T-helper 2 cell treated with Interferon-gamma antibody and Interleukin-4, amounts not matched to agents 100 ng/mL and 5 ng/mL, for 36 hours (primary cell): ENCODE measurements at regions not wholly inside any gene's neighbourhood (a gene's known extent, or its start where the extent isn't known, plus 50 kb on each side); places are given as distances from the start of the nearest gene placed in this dataset.
"Not testable (repeated sequence)": the region's sequence is repeated elsewhere in the genome, so short reads cannot be mapped to it uniquely, and the experiment has no call there.

Experiments
- intact Hi-C: fragments of 100-400 bp; cut with micrococcal nuclease; formaldehyde crosslinking; loops from one replicate; pipeline ENCODE4 v1.15.1; 2023

DNA sequence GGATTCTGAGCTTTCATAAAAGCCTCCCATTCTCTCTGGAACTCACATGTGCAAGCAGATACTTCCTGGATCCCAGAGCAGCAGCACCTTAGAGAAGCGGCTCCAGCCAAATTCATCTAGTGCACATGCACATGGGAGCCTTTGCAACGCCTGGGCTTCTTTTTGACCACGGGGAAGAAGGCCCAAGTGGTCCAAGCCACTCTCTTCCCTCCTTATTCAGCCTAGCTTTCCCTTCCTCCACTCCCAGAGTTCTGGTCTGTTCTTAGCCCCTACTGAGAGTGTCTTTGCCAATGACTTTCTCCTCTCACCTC is 118.7 kb downstream of the ZNF365 start:
- intact Hi-C loops, result loop anchor here (1.0 to 5.0 kb wide), 4 partner anchors 102 to 665 kb away; partner anchors contain the start of gene EGR2

DNA sequence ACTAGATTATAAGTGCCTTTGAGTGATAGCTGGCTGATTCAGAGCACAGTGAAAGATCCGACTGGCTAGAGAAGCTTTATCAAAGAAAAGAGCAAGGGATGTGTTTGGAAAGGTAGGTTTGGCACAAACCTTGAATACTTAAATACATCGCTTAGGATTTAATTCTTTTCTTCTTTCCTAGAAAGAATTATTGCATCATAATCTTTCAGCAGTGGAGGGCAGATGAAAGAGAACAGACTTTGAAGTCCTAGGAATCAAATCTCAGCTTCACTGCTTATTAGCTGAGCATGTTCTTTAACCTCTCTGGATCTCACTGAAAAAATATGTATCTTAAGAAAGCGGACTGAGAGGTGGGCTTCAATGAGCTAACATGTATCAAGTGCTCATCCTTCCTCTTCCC is 122.8 kb downstream of the ZNF365 start:
- intact Hi-C loops, result no loop called here

DNA sequence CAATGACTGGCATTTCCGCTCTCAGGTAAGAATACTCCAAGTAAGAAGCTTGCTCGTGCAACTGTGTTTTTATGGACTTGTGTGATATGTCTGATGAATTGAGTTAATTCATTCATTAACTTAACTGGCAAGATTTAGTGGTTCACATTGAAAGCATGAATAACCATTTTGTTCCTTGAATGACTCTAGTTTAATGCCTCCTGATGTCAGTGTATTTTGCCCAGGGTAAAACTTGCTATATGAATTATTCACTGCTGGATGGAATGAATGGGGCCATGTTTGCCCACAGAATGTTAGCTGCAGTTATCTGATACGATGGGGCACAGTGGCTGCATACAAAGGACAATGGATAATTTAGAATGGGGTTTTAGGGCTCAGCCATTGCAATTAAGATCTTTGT is 124.1 kb downstream of the ZNF365 start:
- intact Hi-C loops, result no loop called here

DNA sequence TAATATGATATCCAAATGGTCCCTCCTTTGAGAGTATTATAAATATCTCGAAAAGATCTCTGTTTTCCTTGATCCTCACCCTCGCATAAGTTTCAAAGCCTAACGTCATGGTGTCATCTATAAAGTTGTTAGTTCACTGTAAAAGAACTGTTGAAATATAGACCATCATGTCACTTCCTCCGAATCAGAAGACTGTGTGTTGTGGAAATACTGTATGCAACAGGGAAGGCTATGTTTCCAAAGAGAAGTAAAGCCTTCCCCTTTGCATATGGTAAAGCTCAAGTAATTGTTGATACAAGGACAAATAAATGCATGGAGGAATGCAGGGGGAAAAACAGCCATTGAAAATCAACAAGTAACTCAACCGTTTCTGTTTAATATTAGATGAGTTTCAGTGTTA is 125.9 kb downstream of the ZNF365 start:
- intact Hi-C loops, result not testable (repeated sequence)

DNA sequence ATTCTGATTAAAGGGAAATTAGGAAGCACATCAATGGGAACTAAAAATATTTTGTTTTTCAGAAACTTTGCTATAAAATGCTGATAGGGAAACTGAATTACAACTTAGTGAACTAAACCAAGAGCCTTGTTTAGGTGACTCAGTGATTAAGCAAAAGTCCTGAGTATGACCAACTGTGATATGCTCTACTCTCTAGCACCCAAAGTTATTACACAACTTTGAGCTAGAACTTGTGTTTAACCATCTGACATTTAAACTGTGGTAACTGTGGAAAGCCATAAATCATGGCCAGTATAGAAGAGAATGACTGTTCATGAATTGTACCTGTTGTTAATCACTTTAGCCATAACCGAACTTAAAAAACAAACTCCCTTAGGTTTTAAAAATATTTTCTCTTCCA is 127.4 kb downstream of the ZNF365 start:
- intact Hi-C loops, result no loop called here

DNA sequence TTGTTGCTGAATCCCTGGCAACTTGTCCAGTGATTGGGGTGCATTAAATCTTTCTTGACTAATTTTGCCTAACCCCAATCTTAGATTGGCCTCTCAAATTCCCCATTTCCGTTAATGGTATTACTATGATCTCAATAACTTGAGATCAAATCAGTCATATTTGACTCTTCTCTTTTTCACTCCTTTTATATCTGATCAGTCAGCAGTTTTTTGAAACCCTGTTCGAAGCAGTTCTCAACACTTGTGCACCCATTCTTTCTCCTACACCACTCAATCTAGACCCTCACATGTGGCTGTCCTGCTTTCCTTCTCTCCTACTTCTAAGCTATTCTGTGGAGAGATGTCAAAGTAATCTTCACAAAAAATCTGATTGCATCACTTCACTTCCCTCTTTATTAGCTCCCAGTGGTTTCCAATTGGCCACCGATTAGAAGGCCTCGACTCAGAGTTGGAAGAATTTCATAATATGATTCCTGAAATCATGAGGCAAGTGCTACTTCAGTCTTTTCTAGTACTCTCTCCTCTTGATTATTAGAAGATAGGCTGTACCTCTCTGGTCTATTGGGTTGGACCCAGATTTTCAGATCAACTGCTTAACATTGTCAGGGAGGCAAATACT is 128.9 kb downstream of the ZNF365 start:
- intact Hi-C loops, result no loop called here

DNA sequence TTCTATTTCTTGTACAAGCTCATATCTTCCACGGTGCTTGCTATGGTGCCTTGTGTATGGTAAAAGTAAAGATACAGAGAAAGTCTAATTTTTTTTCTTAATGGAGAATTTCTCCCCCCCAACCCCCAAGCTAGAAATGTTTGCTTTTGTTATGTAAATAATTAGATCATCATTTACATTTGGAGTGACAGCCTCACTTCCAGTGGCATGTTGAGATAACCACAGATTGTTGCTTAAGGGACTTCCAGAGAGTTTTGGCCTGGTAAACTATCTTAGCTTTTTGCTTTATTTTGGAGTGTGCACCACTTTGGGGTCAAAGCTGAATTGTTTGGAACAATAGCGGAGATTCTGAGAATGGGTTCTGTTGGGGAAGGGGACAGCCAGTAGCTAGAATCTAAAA is 129.7 kb downstream of the ZNF365 start:
- intact Hi-C loops, result no loop called here

DNA sequence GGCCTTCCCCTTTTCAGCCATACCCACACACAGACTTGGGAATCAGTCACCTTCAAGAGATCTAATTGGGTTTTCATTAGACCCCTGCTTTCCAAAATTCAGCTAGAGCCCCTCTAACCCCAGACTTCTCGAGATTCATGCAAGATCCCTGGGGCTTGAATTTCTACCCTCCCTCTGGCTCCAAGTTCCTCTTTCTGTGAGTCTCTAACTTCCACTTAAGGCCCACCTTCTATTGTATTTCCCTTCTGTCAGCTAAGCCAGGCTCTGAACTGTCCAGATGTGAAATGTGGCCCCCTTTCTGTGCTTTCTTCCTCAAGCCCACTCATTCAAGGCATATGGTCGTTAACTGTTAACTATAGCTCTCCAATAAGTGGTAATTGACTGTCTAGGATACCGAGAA is 132.2 kb downstream of the ZNF365 start:
- intact Hi-C loops, result no loop called here

DNA sequence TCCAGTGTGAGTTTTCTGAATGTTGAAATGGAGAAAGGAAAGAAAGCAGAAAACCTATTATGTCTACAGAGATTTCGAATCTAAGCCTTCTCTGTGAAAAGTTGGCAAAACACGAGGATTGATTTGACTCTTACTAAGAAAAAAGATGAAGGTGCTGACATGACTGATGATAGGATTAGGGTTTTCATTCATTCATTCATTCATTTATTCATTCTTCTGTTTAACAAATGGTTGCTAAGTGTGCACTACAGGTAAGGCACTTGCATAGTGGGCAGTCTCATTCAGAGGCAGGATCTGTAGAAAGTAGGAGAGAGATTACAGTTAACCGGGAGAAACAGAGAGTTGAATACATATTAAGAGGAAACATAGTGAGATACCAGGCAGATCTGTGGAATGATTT is 137.1 kb downstream of the ZNF365 start:
- intact Hi-C loops, result no loop called here

DNA sequence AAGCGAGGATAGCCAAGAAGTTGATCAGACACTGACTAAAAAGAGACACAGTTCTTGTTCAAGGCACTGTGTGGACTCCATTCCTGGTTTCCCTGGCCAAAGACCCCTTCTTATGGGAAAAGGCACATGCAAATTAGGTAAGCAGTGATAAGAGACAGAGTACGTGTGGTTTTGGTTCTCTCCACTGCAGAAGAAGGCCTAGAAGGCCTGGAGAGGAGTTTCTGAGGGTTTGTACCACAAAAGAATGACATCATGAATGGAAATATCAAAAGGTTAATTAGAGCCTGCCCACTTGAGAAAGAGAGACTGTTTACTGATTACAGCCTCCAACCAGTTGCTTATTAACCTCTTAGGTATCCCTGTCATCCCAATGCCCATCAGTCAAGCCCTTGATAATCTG is 137.5 kb downstream of the ZNF365 start:
- intact Hi-C loops, result no loop called here

DNA sequence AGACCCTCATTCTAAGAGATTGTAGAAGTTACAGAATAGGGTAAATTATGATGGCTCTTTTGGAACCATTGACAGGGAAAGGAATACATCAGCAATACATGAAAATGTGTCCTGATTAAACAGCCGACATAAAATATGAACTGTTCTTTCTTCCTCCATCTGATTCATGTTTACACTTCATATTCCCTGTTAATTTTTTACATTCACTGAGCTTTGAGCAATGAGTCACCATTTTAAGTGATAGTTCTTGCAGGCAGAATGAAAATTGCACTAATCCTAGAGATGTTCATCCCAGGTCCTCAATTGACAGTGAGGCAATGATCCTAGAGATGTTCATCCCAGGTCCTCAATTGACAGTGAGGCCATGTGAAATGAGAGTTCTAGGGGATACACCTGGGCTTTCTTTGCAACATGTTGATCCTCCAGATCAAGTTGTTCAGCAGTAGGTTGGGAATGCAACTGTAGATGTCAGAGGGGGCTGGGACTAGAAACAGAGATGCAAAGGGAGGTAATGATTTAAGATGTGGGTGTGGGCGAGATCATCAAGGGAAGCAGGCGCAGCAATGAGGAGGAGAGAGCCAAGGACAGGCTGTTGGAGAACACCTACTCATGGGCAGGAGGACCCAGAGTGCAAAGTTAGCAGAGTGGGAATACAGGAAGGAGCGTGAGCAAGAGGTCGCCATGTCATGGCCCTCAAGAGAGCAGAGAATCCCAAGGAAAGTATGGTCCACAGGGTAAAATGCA is 138.7 kb downstream of the ZNF365 start:
- intact Hi-C loops, result no loop called here

DNA sequence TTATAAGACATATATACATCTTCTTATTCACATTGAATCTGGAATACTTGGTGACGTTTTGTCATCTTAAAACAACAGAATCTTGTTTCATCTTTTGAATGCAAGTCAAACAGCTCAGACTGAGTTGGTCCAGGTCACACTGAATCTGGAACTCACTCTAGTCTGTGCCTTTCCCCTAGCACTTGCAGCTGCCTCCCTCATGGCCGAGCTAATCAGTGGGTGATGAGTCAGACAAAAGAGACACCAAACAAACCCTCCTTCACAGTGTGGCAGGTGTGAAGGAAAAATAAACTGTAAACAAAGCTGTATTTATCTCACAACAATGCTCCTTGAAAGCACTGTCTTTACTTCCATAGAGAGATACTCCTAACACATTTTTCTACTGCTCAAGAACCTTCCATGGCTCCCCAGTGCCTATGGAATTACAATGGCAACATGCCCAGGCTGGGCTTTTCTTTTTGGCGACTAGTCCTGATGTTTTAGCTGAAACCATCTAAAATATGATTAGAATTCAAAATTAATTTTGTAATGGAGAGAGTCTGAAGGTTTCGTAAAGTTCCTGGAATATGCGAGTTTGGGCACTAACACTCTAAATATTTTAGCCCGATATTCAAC is 140.0 kb downstream of the ZNF365 start:
- intact Hi-C loops, result no loop called here

DNA sequence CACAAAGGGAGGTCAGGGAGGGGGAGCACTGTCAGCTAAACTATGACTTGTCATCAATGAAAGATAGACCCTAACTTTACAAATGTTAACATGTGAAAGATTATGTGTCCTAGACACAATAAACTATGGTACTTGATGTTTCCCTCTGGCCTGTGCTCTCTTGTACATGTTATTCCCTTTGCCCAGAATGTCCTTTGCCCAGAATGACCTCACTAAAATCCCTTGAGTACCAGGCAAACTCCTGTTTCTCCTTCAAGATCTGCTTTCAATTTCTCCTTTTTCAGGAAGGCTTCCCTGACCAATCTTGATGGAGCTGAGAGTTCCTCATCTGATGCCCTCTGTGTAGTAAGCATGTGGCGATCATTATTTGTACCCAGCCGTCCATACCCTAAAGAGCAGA is 143.1 kb downstream of the ZNF365 start:
- intact Hi-C loops, result no loop called here

DNA sequence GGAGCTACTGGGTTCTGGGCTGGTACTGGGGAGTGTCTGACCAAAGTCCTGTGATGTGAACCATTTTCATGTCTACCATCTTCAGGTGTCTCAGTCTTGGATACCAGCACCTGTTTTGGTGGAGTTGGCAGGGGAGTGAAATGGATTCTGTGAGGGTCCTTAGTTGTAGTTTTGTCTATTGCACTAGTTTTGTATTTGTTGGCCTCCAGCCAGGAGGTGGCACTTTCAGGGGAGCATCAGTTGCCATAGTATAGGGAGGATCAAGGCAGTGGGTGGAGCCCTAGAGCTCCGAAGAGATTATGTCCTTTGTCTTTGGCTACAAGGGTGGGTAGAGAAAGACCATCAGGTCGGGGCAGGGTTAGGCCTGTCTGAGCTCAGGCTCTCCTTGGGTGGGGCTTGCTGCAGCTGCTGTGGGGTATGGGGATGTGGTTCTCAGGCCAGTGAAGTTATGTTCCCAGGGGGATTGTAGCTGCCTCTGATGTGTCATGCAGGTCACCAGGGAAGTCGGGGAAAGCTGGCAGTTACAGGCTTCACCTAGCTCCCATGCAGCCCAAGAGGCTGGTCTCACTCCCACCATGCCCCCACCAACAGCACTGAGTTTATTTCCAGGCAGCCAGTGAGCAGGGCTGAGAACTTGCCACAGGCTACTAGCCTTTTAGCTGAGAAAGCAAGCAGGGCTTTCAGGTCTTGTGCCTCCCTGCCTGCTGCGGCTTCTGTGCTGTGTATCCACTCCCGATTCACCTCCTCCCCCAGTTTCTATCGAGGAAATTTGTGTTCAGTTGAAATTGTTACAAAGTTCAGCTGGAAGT is 153.1 kb downstream of the ZNF365 start:
- intact Hi-C loops, result loop anchor here (5.0 kb wide), 3 partner anchors 205 to 605 kb away; partner anchors contain the start of gene NRBF2

DNA sequence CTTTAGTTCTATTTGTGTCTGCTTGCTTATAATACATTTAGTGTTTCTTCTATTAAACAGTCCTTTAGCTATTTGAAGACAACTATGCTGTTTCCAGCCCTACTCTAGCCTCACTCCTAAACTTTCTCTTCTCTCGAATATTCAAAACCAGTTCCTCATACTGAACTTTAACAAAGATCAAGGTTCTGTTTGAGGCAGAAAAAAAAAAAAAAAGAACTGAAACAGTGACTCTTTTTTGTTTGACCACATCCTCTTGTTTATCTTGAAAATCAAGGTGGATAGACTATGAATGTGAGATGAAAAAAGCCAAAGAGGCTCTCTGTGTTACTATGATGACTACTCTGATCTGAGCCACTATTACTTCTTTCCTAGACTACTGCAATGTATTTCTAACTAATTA is 154.3 kb downstream of the ZNF365 start:
- intact Hi-C loops, result loop anchor here (1.0 to 5.0 kb wide), 7 partner anchors 108 to 604 kb away; partner anchors contain the start of genes EGR2 and NRBF2

DNA sequence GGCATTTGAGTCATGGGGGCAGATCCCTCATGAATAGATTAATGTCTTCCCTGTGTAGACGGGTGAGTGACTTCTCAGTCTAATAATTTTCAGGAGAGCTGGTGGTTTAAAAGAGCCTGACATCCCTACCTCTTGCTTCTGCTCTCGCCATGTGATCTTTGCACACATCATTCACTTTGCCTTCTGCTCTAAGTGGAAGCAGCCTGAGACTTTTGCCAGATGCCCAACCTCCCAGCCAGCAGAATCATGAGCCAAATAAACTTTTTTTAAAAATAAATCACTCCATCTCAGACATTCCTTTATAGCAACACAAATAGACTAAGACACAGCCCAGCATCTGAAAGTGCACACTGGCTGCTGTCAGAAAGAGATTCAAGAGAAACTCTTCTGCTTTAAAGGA is 155.2 kb downstream of the ZNF365 start:
- intact Hi-C loops, result loop anchor here (2.0 to 5.0 kb wide), 5 partner anchors 107 to 603 kb away; partner anchors contain the start of genes EGR2 and NRBF2

DNA sequence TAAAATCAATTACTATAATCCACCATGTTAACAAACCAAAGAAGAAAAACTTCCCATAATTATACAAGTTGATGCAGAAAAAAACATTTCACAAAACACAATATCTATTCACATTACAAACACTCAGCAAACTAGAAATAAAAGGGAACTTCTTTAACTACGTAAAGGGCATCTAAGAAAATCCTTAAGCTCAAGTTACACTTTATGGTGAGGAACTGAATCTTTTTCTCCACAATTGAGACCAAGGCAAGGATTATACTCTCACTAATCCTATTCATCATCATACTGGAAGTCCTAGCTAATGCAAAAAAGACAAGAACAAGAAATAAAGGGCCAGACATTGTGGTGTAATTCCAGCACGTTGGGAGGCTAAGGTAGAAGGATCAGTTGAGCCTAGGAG is 159.9 kb downstream of the ZNF365 start:
- intact Hi-C loops, result no loop called here

DNA sequence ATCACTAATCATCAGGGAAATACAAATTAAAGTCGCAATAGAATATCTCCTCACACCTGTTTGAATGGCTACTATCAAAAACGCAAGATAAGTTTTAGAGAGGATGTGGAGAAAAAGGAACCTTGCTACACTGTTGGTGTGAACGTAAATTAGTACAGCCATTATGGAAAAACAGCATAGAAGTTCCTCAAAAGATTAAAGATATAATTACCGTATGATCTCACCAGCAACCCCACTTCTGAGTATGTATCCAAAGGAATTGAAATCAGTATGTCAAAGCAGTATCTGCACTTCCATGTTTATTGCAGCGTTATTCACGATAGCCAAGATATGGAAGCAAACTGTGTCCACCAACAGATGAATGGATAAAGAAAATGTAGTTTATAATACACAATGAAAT is 164.4 kb downstream of the ZNF365 start:
- intact Hi-C loops, result no loop called here

DNA sequence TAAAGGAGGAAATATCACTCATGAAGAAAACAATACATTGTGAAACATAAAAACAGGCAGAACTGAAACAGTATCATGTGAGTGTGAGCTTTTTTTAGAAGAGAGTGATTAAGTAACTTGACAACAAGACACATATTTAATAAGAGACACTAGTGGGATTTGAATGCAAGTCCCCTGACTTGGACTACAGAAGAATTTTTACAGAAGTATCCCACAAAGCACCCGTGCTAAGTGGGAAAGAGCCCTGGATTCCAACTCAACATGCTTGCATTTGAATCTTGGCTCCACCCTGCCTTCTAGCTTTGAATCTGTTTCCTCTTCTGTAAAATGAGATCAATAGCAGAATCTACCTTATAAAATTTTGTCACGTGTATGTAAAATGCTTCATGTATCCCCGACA is 166.2 kb downstream of the ZNF365 start:
- intact Hi-C loops, result no loop called here

DNA sequence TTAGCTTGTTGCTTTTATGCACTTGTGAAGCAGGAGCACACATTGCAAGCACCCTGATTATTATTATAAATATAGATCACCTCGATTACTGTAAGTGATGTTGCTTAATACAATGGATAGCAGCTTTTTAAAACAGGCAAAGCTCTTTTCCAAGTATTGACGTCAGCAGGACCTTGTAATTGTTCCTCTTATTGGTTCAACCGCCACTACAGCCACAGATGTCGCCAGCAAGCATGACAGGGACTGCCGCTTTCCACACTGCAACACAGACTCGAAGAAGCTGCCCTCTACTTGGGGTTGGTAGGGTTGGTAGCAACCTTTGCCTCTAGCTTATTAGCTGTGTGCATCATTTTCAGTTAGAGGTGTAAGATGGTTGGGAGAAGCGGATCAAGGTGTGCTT is 167.6 kb downstream of the ZNF365 start:
- intact Hi-C loops, result no loop called here

DNA sequence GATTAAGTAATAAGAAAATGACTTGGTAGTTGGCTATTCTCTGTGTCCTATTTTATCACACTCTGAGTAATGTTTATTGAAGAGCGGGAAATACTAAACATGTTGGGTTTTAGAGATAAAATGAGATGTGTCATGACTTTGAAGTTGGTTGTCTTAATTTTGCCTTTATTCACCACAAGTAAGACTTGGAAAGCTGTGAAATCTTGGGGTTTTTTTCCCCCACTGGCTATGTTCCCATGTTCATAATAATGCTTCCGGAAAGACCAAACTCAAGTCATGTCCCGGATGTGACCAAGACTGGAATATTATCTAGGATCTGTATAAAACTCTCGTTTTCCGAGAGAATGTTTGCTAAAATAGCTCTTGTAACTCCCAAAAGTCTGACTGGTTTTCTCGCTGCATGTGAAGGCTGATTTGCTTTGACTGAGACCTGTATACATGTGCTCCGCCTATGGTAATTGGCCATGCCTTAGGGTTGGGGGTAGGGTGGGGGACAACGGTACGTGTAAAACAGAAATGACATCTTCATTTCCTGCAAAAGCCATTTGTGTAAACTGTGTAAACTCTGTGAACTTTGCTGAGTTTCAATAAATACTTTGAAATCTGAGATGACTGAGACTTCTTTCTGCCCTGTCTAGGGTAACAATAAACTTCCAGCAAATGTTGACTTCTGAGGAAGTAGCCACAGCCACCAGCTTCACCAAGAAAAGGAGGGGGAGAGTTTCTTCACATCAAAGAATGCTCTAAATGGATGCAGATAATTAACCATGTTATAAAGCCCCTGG is 169.6 kb downstream of the ZNF365 start:
- intact Hi-C loops, result no loop called here
